ENCODE measurements at regions not wholly inside any gene's neighbourhood (a gene's known extent, or its start where the extent isn't known, plus 50 kb on each side); places are given as distances from the start of the nearest gene placed in this dataset.

DNA sequence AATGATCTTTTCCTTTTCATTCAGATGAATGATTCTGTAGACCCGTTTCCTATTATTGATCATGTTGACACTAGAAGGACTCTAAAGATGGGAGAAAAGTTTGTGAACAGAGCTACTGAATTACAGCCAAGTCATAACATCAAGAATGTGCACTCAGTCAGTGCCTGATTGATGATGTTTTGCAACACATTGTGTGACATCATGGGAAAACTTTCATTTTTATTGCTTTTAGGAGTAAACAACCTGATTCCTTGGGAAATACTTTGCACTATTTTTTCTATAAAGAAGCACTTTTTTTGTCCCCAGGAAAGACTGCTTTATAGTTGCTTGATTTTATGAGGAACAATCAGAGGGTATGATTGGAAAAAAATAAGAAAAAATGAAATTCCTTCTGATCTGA lies 383.8 kb upstream of the JAG1 start:
- TF ChIP-seq, protein P1, sequence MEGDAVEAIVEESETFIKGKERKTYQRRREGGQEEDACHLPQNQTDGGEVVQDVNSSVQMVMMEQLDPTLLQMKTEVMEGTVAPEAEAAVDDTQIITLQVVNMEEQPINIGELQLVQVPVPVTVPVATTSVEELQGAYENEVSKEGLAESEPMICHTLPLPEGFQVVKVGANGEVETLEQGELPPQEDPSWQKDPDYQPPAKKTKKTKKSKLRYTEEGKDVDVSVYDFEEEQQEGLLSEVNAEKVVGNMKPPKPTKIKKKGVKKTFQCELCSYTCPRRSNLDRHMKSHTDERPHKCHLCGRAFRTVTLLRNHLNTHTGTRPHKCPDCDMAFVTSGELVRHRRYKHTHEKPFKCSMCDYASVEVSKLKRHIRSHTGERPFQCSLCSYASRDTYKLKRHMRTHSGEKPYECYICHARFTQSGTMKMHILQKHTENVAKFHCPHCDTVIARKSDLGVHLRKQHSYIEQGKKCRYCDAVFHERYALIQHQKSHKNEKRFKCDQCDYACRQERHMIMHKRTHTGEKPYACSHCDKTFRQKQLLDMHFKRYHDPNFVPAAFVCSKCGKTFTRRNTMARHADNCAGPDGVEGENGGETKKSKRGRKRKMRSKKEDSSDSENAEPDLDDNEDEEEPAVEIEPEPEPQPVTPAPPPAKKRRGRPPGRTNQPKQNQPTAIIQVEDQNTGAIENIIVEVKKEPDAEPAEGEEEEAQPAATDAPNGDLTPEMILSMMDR (IDR thresholded peaks at IDR 0.05), result no peak
- TF ChIP-seq POLR2A (IDR thresholded peaks at IDR 0.05), result no peak

Data from uterus (tissue), 2 donors.